ENCODE measurements at regions not wholly inside any gene's neighbourhood (a gene's known extent, or its start where the extent isn't known, plus 50 kb on each side); places are given as distances from the start of the nearest gene placed in this dataset.

- intact Hi-C loops (cut with micrococcal nuclease), result no loop called here
- Histone ChIP-seq H3K4me1 (replicated peaks in 1 of 2; ENCODE audit: control insufficient read depth in 2 of 2, insufficient read depth in 2 of 2, low read length in 2 of 2) (no peaks in the 10 kb centered on the region), H3K36me3 (ENCODE audit: control insufficient read depth, insufficient read depth, low read length) (no peaks in the 10 kb centered on the region), H3K4me3 (no peak overlapping the region), H3K4me2 (ENCODE audit: insufficient read depth, low read length) (no peak overlapping the region), H3K9ac (ENCODE audit: insufficient read depth in 1 of 2, low read depth in 2 of 2, low read length in 2 of 2) (no peak overlapping the region), H2AFZ (ENCODE audit: low read depth, low read length) (no peak overlapping the region), H3K27me3 (ENCODE audit: control insufficient read depth in 2 of 2, insufficient read depth in 2 of 2, low read length in 2 of 2) (no peaks in the 10 kb centered on the region), H3K9me1 (ENCODE audit: control insufficient read depth, insufficient read depth, low read length) (no peaks in the 10 kb centered on the region), H3K79me2 (ENCODE audit: control insufficient read depth, insufficient read depth, low read length) (no peaks in the 10 kb centered on the region), H3K27ac (ENCODE audit: extremely low read depth, low read depth, low read length) (no peak overlapping the region), H3K9me3 (replicated peaks; ENCODE audit: control insufficient read depth, insufficient read depth, low read depth, low read length) (no peaks in the 10 kb centered on the region), H4K20me1 (replicated peaks; ENCODE audit: control insufficient read depth, insufficient read depth, low read length) (no peaks in the 10 kb centered on the region)
- BruUV-seq (replicated peaks), result no TSS peak
- TF ChIP-seq ZNF668 (CRISPR knock-in tag; IDR thresholded peaks at IDR 0.05) (no peak), CREB3L1 (IDR thresholded peaks at IDR 0.05; ENCODE audit: borderline replicate concordance, low read depth) (no peak), ADNP (tag; IDR thresholded peaks at IDR 0.05) (no peak), HDAC2 (IDR thresholded peaks at IDR 0.05) (no peak), POLR2G (IDR thresholded peaks at IDR 0.05; ENCODE audit: low read depth, low read length) (no peak), MAFF (IDR thresholded peaks at IDR 0.05; ENCODE audit: low read length) (no peak), NR2C1 (IDR thresholded peaks at IDR 0.05) (no peak), NR2C1 (tag; IDR thresholded peaks at IDR 0.05) (no peak), RUNX1 (IDR thresholded peaks at IDR 0.05; ENCODE audit: low read depth) (no peak), ZFPM2 (CRISPR knock-in tag; IDR thresholded peaks at IDR 0.05) (no peak), SMARCA4 (IDR thresholded peaks at IDR 0.05) (no peak), ZNF347 (CRISPR knock-in tag; IDR thresholded peaks at IDR 0.05; ENCODE audit: low read depth) (no peak), DACH1 (IDR thresholded peaks at IDR 0.05; ENCODE audit: partially characterized antibody) (no peak), E4F1 (CRISPR knock-in tag; IDR thresholded peaks at IDR 0.05; ENCODE audit: borderline replicate concordance) (no peak), ERF (CRISPR knock-in tag; IDR thresholded peaks at IDR 0.05) (no peak), CBFA2T3 (IDR thresholded peaks at IDR 0.05) (no peak)
- DNase-seq (ENCODE audit: extremely low read depth in 1 of 4, low spot score in 3 of 4), result no peak
- no peak for ATAC-seq
- no peak for FAIRE-seq
- ChIA-PET POLR2A (no interaction called here), CTCF (ENCODE audit: low intra/inter-chr PET ratio) (no interaction called here)
- in situ Hi-C loops (cut with MboI), result no loop called here
These were observed 55.2 kb upstream of the IL12B start for GRCh38 chr5:159385536-159385935.
